H1 (cell line): ENCODE measurements at regions not wholly inside any gene's neighbourhood (a gene's known extent, or its start where the extent isn't known, plus 50 kb on each side); places are given as distances from the start of the nearest gene placed in this dataset.

ENCODE experiments used
- ATF2 ChIP-seq: IDR thresholded peaks from 2 replicates; pipeline ENCODE4 v1.6.1; 2012; ENCODE audit warnings: low read length, inconsistent platforms
- CBX5 ChIP-seq: fragments of 300-800, 300-1000 bp; sonication (generic); IDR thresholded peaks from 2 replicates; pipeline ENCODE4 v1.7.1; 2016; ENCODE audit warnings: antibody characterized with exemption, low read length, low read depth
- CHD2 ChIP-seq: IDR thresholded peaks from 2 replicates; pipeline ENCODE4 v1.6.1; 2012; ENCODE audit warnings: low read length, improper control_type of control experiment
- NRF1 ChIP-seq: IDR thresholded peaks from 2 replicates; pipeline ENCODE4 v1.6.1; 2011; ENCODE audit warnings: mild to moderate bottlenecking, low read depth, low read length, improper control_type of control experiment
- RNF2 ChIP-seq: fragments of 200-900, 300-1000 bp; sonication (generic); IDR thresholded peaks from 2 replicates; pipeline ENCODE4 v1.7.1; 2016; ENCODE audit warnings: borderline replicate concordance, low read depth, mild to moderate bottlenecking, antibody characterized with exemption, low read length; ENCODE audit not compliant: poor library complexity, severe bottlenecking; ENCODE audit errors: missing control alignments
- SIRT6 ChIP-seq: IDR thresholded peaks from one replicate; pipeline ENCODE4 v1.7.1; 2012; ENCODE audit warnings: low read length, inconsistent platforms
- SP1 ChIP-seq: IDR thresholded peaks from 2 replicates; pipeline ENCODE4 v1.6.1; 2011; ENCODE audit warnings: low read depth, low read length

- TF ChIP-seq ATF2 (no peak), SP1 (no peak), CHD2 (no peak), SIRT6 (no peak), NRF1 (no peak), RNF2 (no peak), CBX5 (no peak)
Observed at GRCh38 chrX:109872021-109872732, 130.7 kb upstream of the TMEM164 start (continued).
